ENCODE measurements at regions not wholly inside any gene's neighbourhood (a gene's known extent, or its start where the extent isn't known, plus 50 kb on each side); places are given as distances from the start of the nearest gene placed in this dataset.

DNA sequence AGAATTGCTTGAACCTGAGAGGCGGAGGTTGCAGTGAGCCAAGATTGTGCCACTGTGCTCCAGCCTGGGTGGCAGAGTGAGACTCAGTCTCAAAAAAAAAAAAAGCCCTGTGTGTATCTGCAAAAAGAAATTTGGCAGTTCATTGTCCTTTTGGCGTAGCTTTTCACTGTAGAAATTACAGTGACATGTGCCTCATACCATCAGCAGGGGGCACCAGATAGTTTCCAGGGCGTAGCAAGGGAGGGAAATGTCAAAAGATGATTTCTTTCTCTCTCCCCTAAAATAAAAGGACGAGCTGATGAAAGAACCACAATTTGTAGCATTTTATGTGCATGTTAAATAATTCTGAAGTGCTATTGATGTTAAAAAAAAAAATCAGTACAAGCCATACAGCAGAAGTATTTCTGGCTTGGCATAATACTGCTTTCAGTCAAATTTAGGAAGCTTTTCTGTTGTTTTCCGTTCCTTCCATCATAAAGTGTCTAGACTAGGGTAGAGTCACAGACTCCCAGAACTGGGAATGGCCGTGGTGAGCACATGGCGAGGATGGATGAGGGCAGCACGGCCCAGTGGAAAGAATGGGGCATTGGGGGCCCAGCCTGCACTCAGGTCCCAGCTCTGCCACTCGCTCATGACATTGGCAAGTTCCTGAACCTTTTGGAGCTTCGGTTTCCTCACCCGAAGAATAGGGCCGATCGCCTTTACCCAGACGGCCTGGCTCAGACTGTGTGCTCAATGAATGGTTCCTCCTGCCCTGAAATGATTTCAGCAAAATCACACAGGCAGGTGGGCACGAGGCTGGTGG, 59.8 kb upstream of the RPH3AL start:
- peak; percentile 73 for DNase-seq

DNA sequence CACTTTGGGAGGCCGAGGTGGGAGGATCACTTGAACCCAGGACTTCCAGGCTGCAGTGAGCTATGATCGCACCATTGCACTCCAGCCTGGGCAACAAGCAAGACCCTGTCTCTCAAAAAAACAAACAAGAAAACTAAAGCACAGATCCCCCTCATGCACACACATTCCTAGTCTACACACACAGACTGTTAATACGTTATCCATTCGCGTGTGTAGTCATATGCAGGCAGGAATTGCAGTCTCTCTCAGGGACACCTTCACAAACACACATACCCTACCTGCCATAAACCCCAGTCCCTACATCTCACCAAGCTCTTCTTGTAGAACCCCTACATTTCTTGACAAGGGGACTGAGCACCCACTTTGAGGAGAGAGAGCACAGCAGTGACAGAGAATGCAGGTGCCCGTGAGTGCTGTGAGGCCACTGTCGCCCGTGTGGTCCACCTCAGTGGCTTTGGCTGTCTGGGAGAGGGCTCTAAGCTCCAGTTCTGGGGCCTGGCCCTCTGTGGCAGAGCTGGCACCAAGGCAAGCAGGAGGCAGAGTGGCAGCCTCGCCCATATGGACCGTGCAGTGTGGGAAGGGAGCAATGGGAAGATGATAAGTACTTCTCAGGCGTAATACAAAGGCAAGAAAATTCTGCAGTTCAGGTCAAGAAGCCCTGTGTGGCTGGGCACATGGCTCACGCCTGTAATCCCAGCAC, 59.0 kb upstream of the RPH3AL start:
- no peak for DNase-seq

DNA sequence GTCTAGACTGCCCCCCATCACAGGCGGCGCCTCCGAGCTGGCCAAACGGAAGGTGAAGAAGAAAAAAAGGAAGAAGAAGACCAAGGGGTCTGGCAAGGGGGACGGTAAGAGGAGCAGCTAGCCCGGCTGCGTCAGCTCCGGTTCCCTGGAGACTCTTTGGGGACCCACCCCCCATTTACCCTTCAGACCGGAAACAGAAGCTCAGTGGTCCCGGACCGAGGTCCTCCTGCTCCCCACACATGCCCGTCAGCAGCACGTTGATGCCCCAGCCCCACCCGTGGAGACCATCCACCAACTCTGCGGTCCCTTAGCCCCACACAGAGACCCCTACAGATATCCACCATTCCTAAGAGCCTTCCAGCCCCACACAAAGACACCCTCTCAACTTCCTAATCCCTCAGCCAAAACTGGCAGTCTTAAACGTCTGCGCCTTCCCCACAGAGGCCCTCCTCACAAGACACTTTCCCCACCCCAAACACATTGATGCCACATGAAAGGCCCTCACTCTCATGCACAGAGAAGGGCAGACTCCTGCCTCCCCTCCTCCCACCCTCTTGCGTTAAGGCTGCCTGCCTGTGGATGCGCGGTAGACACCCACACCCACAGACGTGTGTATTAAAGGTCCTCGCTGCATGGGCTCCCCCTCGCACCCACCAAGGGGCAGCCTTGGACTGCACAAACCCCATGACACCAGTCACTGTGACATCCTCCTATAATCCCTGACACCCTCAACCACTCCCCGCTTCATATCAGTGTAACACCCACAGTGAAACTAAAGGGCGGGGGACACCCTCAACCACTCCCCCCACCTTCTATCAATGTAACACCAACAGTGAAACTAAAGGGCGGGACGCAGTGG, 58.2 kb upstream of the RPH3AL start:
- peak; percentile 45 for DNase-seq

DNA sequence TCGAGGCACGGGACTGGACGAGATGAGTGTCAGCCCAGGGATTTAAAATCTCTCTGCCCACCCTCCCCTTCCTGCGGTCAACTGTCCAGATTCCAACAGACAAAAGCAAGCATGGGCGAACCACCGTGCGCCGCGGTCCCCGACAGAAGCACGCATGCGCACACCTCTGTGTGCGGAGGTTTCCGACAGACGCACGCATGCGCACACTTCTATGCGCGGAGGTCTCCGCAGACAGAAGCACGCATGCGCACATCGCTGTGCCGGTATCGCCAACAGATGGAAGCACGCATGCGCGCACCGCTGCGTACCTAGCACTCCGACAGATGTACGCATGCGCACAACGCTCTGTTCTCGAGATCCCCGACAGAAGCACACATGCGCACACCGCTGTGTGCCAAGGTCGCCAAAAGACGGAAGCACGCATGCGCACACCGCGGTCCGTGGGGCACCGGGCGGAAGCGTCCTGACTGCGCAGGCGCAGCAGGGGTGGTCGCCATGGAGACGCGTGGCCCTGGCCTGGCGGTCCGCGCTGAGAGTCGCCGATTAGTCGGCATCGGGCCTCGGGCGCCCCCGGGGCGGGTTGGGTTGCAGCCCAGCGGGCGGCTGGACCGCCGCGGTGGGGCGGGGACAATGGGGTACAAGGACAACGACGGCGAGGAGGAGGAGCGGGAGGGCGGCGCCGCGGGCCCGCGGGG, 57.4 kb upstream of the RPH3AL start:
- DNase-seq, result peak; percentile 100

DNA sequence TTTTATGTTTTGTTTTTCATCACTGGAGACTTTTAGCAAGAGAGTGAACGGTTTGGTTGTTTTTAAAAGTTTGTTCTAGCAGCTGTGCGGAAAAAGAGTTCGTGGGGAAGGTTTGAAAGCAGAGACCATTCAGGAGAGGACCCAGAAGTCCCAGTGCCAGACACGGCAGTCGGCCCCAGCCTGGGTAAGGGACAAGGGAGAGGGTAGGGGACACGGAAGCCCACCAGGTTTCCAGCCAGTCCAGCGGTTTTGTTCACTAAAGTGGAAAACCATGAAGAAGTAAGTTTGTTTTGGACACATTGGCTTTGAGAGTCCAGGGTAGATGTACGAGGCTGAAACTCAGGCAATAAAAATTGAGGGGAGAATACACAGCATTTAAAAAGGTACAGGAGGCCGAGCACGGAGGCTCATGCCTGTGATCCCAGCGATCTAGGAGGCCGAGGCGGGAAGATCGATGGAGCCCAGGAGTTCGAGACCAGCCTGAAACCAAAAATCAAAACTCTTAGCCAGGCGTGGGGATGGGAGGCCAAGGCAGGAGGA, 56.8 kb upstream of the RPH3AL start:
- DNase-seq, result no peak

DNA sequence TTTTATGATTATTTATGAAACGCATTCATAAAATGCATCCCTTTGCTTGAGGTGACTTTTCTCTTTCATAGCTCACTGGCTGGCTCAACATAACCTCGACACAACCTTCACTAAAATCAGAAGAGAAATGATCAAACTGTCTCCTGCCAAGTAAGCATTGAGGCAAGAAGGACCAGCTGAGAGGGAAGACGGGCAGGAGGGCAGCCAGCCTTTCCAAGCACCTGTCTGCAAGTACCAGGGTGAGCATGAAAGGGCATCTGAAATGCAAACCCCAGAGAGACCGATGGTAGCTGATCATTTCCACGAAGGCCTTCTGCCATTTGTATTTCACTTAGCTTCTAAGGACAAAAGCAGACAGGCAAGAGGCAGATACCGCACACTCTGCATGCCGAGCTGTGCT, 52.1 kb upstream of the RPH3AL start:
- DNase-seq, result no peak

All from femur (tissue), 1 donor.